Fibroblast of lung (primary cell): ENCODE measurements at regions not wholly inside any gene's neighbourhood (a gene's known extent, or its start where the extent isn't known, plus 50 kb on each side); places are given as distances from the start of the nearest gene placed in this dataset.

Experiments
- CTCF ChIP-seq, 2 donors: IDR thresholded peaks in 1 of 2; conservative IDR thresholded peaks in 1 of 2; 1 replicate in 1 of 2; 2 replicates in 1 of 2; pipeline ENCODE4 v1.5.1; 2011 to 2012; ENCODE audit warnings: low read length in 2 of 2, control low read depth in 1 of 2, inconsistent platforms in 1 of 2, low read depth in 1 of 2, mild to moderate bottlenecking in 1 of 2
- EZH2 ChIP-seq: IDR thresholded peaks from 2 replicates; pipeline ENCODE4 v1.5.1; 2012; ENCODE audit warnings: low read length, control low read depth, mild to moderate bottlenecking; ENCODE audit errors: missing control alignments

DNA sequence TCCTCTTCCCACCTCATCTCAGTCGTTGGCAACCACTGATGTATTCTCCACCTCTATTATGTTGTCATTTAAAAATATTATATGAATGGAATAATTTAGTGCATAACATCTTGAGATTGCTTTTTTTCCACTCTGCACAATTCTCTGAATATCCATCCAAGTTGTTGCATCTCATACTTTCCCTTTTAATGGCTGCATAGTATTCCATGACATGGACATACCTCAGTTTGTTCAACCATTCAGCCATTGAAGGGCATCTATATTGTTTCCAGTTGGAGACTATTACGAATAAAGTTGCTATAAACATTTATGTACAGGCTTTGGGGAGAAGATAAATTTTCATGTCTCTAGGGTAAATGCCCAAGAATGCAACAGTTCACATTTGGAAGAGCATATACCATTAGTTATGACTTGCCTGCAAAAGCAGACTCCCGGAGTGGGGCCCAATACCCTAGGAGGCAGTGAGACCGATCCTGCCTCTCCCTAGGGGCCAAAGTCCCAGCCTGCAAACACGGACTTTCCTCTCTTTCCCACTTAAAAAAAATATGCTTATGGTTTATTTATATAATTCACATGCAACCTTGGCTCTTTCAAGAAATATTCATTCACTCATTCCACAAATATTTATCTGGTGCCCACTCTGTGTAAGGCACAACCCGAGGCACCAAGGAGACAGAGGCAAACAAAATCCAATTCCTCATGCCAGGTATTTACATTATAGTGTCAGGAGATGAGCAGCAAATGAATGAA, 227.0 kb upstream of the PMEPA1 start:
- no peak for TF ChIP-seq CTCF (conservative IDR thresholded peaks at IDR 0.05 in 1 of 2, IDR thresholded peaks at IDR 0.05 in 1 of 2; ENCODE audit: low read depth in 1 of 2, low read length in 2 of 2)
- no peak for TF ChIP-seq EZH2
